ENCODE measurements at regions not wholly inside any gene's neighbourhood (a gene's known extent, or its start where the extent isn't known, plus 50 kb on each side); places are given as distances from the start of the nearest gene placed in this dataset.
"Not testable (repeated sequence)": the region's sequence is repeated elsewhere in the genome, so short reads cannot be mapped to it uniquely, and the experiment has no call there.

DNA sequence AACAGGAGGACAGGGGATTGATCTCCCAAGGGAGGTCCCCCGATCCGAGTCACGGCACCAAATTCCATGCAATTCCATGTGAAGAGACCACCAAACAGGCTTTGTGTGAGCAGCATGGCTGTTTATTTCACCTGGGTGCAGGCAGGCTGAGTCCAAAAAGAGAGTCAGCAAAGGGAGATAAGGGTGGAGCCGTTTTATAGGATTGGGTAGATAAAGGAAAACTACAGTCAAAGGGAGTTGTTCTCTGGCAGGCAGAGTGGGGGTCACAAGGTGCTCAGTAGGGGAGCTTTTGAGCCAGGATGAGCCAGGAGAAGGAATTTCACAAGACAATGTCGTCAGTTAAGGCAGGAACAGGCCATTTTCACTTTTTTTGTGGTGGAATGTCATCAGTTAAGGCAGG is 752.7 kb downstream of the GALC start:
- TF ChIP-seq POLR2AphosphoS5 (IDR thresholded peaks at IDR 0.05; ENCODE audit: low read depth, low read length); CTCF (IDR thresholded peaks at IDR 0.05); TCF7L2 (IDR thresholded peaks at IDR 0.05; ENCODE audit: low read depth, low read length); REST (IDR thresholded peaks at IDR 0.05; ENCODE audit: insufficient read depth in 1 of 2, low read depth in 2 of 2, low read length in 1 of 2); SIN3A (IDR thresholded peaks at IDR 0.05; ENCODE audit: borderline replicate concordance, insufficient read depth, low read depth, low read length): not testable (repeated sequence)

Measured in Panc1 (cell line).